ENCODE measurements at regions not wholly inside any gene's neighbourhood (a gene's known extent, or its start where the extent isn't known, plus 50 kb on each side); places are given as distances from the start of the nearest gene placed in this dataset.

DNA sequence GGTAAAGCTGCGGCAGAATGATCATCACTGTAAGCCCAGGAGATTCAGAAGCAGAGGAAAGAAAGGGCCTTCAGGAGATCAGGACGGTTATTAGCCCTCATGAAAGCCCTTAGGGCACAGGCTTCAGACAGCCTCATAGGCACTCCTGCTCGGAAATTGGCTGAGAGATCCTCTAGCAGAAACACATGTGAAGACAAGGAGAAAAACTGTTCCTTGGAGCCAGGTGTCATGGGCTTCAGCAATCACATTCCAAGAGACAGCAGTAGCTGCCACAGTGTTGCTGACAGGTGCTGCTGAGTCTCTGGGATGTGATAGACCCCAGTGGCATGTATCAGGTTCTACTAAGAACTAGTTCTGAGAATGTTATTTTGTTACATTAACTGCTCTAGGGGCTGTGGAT is 88.8 kb upstream of the DYRK2 start:
- H4K20me1 ChIP-seq (ENCODE audit: insufficient read depth): no peaks in the 10 kb centered on the region
- H3K36me3 ChIP-seq (ENCODE audit: insufficient read depth, low read length): no peaks in the 10 kb centered on the region
- H3K4me3 ChIP-seq (ENCODE audit: low read length): no peak overlapping the region
- H3K9me2 ChIP-seq (ENCODE audit: insufficient read depth, low read length): no peaks in the 10 kb centered on the region
- no peaks in the 10 kb centered on the region for H3F3A ChIP-seq (ENCODE audit: insufficient read depth, low read length, poor library complexity, severe bottlenecking)
- H3K79me2 ChIP-seq (replicated peaks; ENCODE audit: insufficient read depth, low read length): no peaks in the 10 kb centered on the region
- no peaks in the 10 kb centered on the region for H3K9me3 ChIP-seq (ENCODE audit: low read length)
- no peaks in the 10 kb centered on the region for H3K27me3 ChIP-seq (ENCODE audit: insufficient read depth, low read depth, low read length)
- no peak overlapping the region for H2AFZ ChIP-seq (ENCODE audit: low read depth, low read length)
- no peak overlapping the region for H3K4me2 ChIP-seq (ENCODE audit: low read length)
- no peak overlapping the region for H3K27ac ChIP-seq (ENCODE audit: low read length)
- TF ChIP-seq, protein P1, sequence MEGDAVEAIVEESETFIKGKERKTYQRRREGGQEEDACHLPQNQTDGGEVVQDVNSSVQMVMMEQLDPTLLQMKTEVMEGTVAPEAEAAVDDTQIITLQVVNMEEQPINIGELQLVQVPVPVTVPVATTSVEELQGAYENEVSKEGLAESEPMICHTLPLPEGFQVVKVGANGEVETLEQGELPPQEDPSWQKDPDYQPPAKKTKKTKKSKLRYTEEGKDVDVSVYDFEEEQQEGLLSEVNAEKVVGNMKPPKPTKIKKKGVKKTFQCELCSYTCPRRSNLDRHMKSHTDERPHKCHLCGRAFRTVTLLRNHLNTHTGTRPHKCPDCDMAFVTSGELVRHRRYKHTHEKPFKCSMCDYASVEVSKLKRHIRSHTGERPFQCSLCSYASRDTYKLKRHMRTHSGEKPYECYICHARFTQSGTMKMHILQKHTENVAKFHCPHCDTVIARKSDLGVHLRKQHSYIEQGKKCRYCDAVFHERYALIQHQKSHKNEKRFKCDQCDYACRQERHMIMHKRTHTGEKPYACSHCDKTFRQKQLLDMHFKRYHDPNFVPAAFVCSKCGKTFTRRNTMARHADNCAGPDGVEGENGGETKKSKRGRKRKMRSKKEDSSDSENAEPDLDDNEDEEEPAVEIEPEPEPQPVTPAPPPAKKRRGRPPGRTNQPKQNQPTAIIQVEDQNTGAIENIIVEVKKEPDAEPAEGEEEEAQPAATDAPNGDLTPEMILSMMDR (IDR thresholded peaks at IDR 0.05; ENCODE audit: poor library complexity, severe bottlenecking): no peak
- TF ChIP-seq EP300 (conservative IDR thresholded peaks at IDR 0.05; ENCODE audit: poor library complexity, severe bottlenecking) (no peak), TAF1 (IDR thresholded peaks at IDR 0.05; ENCODE audit: low read depth) (no peak), POLR2AphosphoS5 (IDR thresholded peaks at IDR 0.05) (no peak), MXI1 (conservative IDR thresholded peaks at IDR 0.05; ENCODE audit: poor library complexity, severe bottlenecking) (no peak), RAD21 (conservative IDR thresholded peaks at IDR 0.05) (no peak), SMC3 (conservative IDR thresholded peaks at IDR 0.05; ENCODE audit: poor library complexity) (no peak), EZH2 (IDR thresholded peaks at IDR 0.05; ENCODE audit: borderline replicate concordance, insufficient read depth, low read length, poor library complexity, severe bottlenecking) (no peak)
- TF ChIP-seq, protein P2, sequence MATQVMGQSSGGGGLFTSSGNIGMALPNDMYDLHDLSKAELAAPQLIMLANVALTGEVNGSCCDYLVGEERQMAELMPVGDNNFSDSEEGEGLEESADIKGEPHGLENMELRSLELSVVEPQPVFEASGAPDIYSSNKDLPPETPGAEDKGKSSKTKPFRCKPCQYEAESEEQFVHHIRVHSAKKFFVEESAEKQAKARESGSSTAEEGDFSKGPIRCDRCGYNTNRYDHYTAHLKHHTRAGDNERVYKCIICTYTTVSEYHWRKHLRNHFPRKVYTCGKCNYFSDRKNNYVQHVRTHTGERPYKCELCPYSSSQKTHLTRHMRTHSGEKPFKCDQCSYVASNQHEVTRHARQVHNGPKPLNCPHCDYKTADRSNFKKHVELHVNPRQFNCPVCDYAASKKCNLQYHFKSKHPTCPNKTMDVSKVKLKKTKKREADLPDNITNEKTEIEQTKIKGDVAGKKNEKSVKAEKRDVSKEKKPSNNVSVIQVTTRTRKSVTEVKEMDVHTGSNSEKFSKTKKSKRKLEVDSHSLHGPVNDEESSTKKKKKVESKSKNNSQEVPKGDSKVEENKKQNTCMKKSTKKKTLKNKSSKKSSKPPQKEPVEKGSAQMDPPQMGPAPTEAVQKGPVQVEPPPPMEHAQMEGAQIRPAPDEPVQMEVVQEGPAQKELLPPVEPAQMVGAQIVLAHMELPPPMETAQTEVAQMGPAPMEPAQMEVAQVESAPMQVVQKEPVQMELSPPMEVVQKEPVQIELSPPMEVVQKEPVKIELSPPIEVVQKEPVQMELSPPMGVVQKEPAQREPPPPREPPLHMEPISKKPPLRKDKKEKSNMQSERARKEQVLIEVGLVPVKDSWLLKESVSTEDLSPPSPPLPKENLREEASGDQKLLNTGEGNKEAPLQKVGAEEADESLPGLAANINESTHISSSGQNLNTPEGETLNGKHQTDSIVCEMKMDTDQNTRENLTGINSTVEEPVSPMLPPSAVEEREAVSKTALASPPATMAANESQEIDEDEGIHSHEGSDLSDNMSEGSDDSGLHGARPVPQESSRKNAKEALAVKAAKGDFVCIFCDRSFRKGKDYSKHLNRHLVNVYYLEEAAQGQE (IDR thresholded peaks at IDR 0.05; ENCODE audit: borderline replicate concordance): no peak
- no peak overlapping the region for H3K9ac ChIP-seq (ENCODE audit: low read length)

DNA sequence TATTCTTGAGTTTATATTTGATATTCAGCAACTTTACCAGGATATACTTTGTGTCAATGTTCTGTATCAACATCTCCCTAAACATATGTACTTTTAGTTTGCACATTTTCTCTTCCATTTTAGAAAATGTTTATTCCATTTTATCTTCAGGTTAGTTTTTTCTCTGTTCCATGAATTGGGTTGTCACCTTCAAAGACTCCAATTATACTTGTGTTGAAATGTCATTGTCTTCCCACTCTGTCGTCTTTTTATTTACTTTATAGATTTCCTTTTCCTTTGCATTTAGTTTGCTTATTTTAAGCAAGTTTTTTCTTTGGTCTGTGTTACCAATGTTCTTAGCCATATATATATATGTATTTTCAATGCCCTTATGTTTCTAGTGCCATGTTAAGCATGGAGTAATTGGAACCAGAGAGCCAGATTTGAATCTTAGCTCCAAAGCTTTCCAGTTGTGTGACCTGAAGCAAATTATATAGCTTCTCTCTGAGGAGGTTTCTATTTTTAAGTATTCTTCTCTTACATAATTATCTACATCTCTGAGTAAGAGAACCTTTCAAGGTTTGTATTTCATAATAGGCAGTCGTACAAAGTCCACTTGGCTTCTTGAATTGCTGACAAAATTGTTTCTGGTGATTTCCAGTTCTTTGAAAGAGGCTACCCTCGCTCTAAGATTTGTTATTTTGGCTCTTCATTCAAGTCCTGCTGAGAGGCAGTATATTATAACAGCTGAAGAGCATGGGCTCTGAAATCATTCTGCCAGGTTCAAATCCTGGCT is 85.8 kb upstream of the DYRK2 start:
- no peaks in the 10 kb centered on the region for H3K79me2 ChIP-seq (replicated peaks; ENCODE audit: insufficient read depth, low read length)
- no peak overlapping the region for H3K9ac ChIP-seq (ENCODE audit: low read length)
- no peaks in the 10 kb centered on the region for H3K9me2 ChIP-seq (ENCODE audit: insufficient read depth, low read length)
- H4K20me1 ChIP-seq (ENCODE audit: insufficient read depth): no peaks in the 10 kb centered on the region
- no peak overlapping the region for H3K27ac ChIP-seq (ENCODE audit: low read length)
- H2AFZ ChIP-seq (ENCODE audit: low read depth, low read length): no peak overlapping the region
- TF ChIP-seq EP300 (conservative IDR thresholded peaks at IDR 0.05; ENCODE audit: poor library complexity, severe bottlenecking) (no peak), POLR2AphosphoS5 (IDR thresholded peaks at IDR 0.05) (no peak), RAD21 (conservative IDR thresholded peaks at IDR 0.05) (no peak), SMC3 (conservative IDR thresholded peaks at IDR 0.05; ENCODE audit: poor library complexity) (no peak), EZH2 (IDR thresholded peaks at IDR 0.05; ENCODE audit: borderline replicate concordance, insufficient read depth, low read length, poor library complexity, severe bottlenecking) (no peak), TAF1 (IDR thresholded peaks at IDR 0.05; ENCODE audit: low read depth) (no peak), MXI1 (conservative IDR thresholded peaks at IDR 0.05; ENCODE audit: poor library complexity, severe bottlenecking) (no peak)
- TF ChIP-seq, protein P2 (IDR thresholded peaks at IDR 0.05; ENCODE audit: borderline replicate concordance): no peak
- TF ChIP-seq, protein P1 (IDR thresholded peaks at IDR 0.05; ENCODE audit: poor library complexity, severe bottlenecking): no peak
- H3K4me3 ChIP-seq (ENCODE audit: low read length): no peak overlapping the region
- H3K4me2 ChIP-seq (ENCODE audit: low read length): no peak overlapping the region
- H3K36me3 ChIP-seq (ENCODE audit: insufficient read depth, low read length): no peaks in the 10 kb centered on the region
- H3K9me3 ChIP-seq (ENCODE audit: low read length): peaks cover 4% of the 10 kb centered on the region
- H3K27me3 ChIP-seq (ENCODE audit: insufficient read depth, low read depth, low read length): no peaks in the 10 kb centered on the region
- H3F3A ChIP-seq (ENCODE audit: insufficient read depth, low read length, poor library complexity, severe bottlenecking): no peaks in the 10 kb centered on the region

All from neural cell (in vitro differentiated cells).